ENCODE measurements at regions not wholly inside any gene's neighbourhood (a gene's known extent, or its start where the extent isn't known, plus 50 kb on each side); places are given as distances from the start of the nearest gene placed in this dataset.

GRCh38 chr16:24668481-24669061 is 60.9 kb upstream of the TNRC6A start:
- H3K36me3 Mint-ChIP-seq = peaks cover 0 to 3% (median 0%) of the 10 kb centered on the region in 3 donors
- no peak for DNase-seq
- peaks cover 9 to 24% (median 20%) of the 10 kb centered on the region in 5 donors for H3K27me3 Mint-ChIP-seq
- POLR2A ChIA-PET = no interaction called here
- H3K4me3 Mint-ChIP-seq = no peak overlapping the region
- peaks cover 0 to 5% (median 0%) of the 10 kb centered on the region in 4 donors for H3K4me1 Mint-ChIP-seq
- no peak for ATAC-seq
- H3K9me3 Mint-ChIP-seq = no peaks in the 10 kb centered on the region
- H3K27ac Mint-ChIP-seq = no peak overlapping the region

- H3K27me3 Mint-ChIP-seq = peaks cover 9 to 23% (median 16%) of the 10 kb centered on the region in 5 donors
- H3K36me3 Mint-ChIP-seq = peaks cover 0 to 3% (median 0%) of the 10 kb centered on the region in 3 donors
- H3K9me3 Mint-ChIP-seq = no peaks in the 10 kb centered on the region
- POLR2A ChIA-PET = no interaction called here
- peaks cover 0 to 5% (median 0%) of the 10 kb centered on the region in 4 donors for H3K4me1 Mint-ChIP-seq
- H3K27ac Mint-ChIP-seq = peak overlapping the region in 1 of 10 donors; percentile 26
- ATAC-seq = no peak
- DNase-seq = no peak
- no peak overlapping the region for H3K4me3 Mint-ChIP-seq
These were observed 58.6 kb upstream of the TNRC6A start for GRCh38 chr16:24670623-24671454.

DNA sequence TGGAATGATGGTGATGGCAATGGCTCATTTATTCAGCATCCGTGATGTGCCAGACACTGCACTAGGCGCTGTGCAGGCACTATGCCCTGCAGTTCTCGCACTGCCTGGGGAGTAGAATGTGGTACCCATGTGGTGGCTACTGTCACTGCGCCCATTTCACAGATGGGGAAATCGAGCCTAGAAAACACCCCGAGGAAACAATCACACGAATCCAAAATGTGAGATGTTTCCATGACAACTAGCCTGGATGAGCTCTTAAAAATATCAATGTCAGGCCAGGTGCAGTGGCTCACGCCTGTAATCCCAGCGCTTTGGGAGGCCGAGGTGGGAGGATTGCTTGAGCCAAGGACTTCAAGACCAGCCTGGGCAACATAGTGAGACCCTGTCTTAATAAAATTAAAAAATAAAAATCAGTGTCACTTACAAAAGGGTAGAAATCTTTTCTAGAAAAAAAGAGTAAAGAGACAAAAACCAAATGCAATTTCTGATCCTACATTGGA is 57.9 kb upstream of the TNRC6A start:
- ATAC-seq (no peak), DNase-seq (no peak)
- H3K4me1 Mint-ChIP-seq = peaks cover 0 to 5% (median 0%) of the 10 kb centered on the region in 4 donors
- POLR2A ChIA-PET = no interaction called here
- H3K4me3 Mint-ChIP-seq = no peak overlapping the region
- H3K9me3 Mint-ChIP-seq = no peaks in the 10 kb centered on the region
- H3K36me3 Mint-ChIP-seq = peaks cover 0 to 3% (median 0%) of the 10 kb centered on the region in 3 donors
- no peak overlapping the region for H3K27ac Mint-ChIP-seq
- H3K27me3 Mint-ChIP-seq = peaks cover 9 to 23% (median 18%) of the 10 kb centered on the region in 5 donors

- ATAC-seq (no peak), DNase-seq (no peak)
- Mint-ChIP-seq H3K36me3 (peaks cover 0 to 3% (median 0%) of the 10 kb centered on the region in 3 donors), H3K27ac (no peak overlapping the region), H3K4me1 (peaks cover 0 to 5% (median 1%) of the 10 kb centered on the region in 4 donors), H3K4me3 (no peak overlapping the region), H3K9me3 (no peaks in the 10 kb centered on the region), H3K27me3 (peaks cover 11 to 37% (median 23%) of the 10 kb centered on the region in 5 donors)
- POLR2A ChIA-PET = no interaction called here
These were observed 56.3 kb upstream of the TNRC6A start for GRCh38 chr16:24673155-24673554.

- Mint-ChIP-seq H3K36me3 (peaks cover 0 to 3% (median 0%) of the 10 kb centered on the region in 3 donors), H3K27me3 (peaks cover 11 to 32% (median 20%) of the 10 kb centered on the region in 5 donors), H3K4me1 (peaks cover 0 to 3% (median 1%) of the 10 kb centered on the region in 4 donors), H3K4me3 (no peak overlapping the region), H3K9me3 (no peaks in the 10 kb centered on the region), H3K27ac (no peak overlapping the region)
- POLR2A ChIA-PET = no interaction called here
- no peak for DNase-seq
- ATAC-seq = no peak
These were observed 54.6 kb upstream of the TNRC6A start for GRCh38 chr16:24674877-24675276.

DNA sequence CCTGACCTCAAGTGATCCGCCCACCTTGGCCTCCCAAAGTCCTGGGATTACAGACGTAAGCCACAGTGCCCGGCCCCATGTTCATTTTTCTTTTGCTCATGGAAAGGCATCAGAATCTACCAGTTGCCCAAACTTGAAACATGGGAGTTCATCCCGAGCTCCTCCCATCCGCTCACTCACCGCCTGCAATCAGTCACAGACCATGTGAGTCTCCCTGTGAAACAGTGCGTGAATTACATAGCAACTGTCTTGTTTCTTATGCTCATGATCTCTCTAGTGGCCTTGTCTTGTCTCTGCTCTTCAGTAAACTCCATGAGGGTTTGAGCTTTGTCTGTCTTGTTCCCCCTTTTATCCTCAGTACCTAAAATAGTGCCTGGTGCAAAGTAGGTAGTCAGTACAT is 52.1 kb upstream of the TNRC6A start:
- H3K4me3 Mint-ChIP-seq = no peak overlapping the region
- POLR2A ChIA-PET = no interaction called here
- no peak for ATAC-seq
- H3K27ac Mint-ChIP-seq = no peak overlapping the region
- H3K27me3 Mint-ChIP-seq = peaks cover 1 to 15% (median 10%) of the 10 kb centered on the region in 5 donors
- H3K4me1 Mint-ChIP-seq = peaks cover 0 to 3% (median 0%) of the 10 kb centered on the region in 4 donors
- no peaks in the 10 kb centered on the region for H3K36me3 Mint-ChIP-seq
- H3K9me3 Mint-ChIP-seq = no peaks in the 10 kb centered on the region
- DNase-seq = no peak

Measured in naive thymus-derived CD8-positive, alpha-beta T cell (primary cell).